HG02588 (cell line): ENCODE measurements at regions not wholly inside any gene's neighbourhood (a gene's known extent, or its start where the extent isn't known, plus 50 kb on each side); places are given as distances from the start of the nearest gene placed in this dataset.
"Not testable (repeated sequence)": the region's sequence is repeated elsewhere in the genome, so short reads cannot be mapped to it uniquely, and the experiment has no call there.

Source experiments
- ATAC-seq: cut with Tn5 transposase; IDR thresholded peaks from one replicate; pipeline ENCODE4 v1.9.1; 2021; ENCODE audit warnings: mild to moderate bottlenecking, moderate library complexity; ENCODE audit not compliant: unreplicated experiment

- ATAC-seq = no peak
Measured at GRCh38 chr6:40849546-40849945, 189.5 kb downstream of the UNC5CL start.

GRCh38 chr6:40848868-40849514 lies 190.0 kb downstream of the UNC5CL start:
- ATAC-seq = no peak

- ATAC-seq = no peak
Measured at GRCh38 chr6:40848038-40848437, 191.0 kb downstream of the UNC5CL start.

- ATAC-seq = no peak
Measured at GRCh38 chr6:40845553-40845952, 193.5 kb downstream of the UNC5CL start.

- no peak for ATAC-seq
Measured at GRCh38 chr6:40844246-40844645, 194.8 kb downstream of the UNC5CL start.

- no peak for ATAC-seq
Measured at GRCh38 chr6:40841721-40842120, 197.3 kb downstream of the UNC5CL start.

GRCh38 chr6:40832691-40833090 lies 206.3 kb downstream of the UNC5CL start:
- ATAC-seq = no peak

GRCh38 chr6:40831381-40831780 lies 207.6 kb downstream of the UNC5CL start:
- no peak for ATAC-seq

GRCh38 chr6:40825102-40825501 lies 213.9 kb downstream of the UNC5CL start:
- no peak for ATAC-seq

GRCh38 chr6:40823917-40824891 lies 214.8 kb downstream of the UNC5CL start:
- not testable (repeated sequence) for ATAC-seq

GRCh38 chr6:40822619-40823018 lies 216.4 kb downstream of the UNC5CL start:
- ATAC-seq = no peak

GRCh38 chr6:40819182-40819834 lies 219.7 kb downstream of the UNC5CL start:
- no peak for ATAC-seq

- ATAC-seq = no peak
Measured at GRCh38 chr6:40817369-40817768, 221.7 kb downstream of the UNC5CL start.

- ATAC-seq = no peak
Measured at GRCh38 chr6:40816601-40817000, 222.4 kb downstream of the UNC5CL start.

GRCh38 chr6:40815731-40816130 lies 223.3 kb downstream of the UNC5CL start:
- ATAC-seq = no peak

GRCh38 chr6:40810171-40810570 lies 223.0 kb upstream of the LRFN2 start:
- ATAC-seq = no peak

- ATAC-seq = no peak
Measured at GRCh38 chr6:40809627-40810026, 222.5 kb upstream of the LRFN2 start.

- no peak for ATAC-seq
Measured at GRCh38 chr6:40807484-40807883, 220.3 kb upstream of the LRFN2 start.

- no peak for ATAC-seq
Measured at GRCh38 chr6:40806256-40806864, 219.2 kb upstream of the LRFN2 start.

- no peak for ATAC-seq
Measured at GRCh38 chr6:40805336-40805735, 218.2 kb upstream of the LRFN2 start.

- ATAC-seq = no peak
Measured at GRCh38 chr6:40804905-40805304, 217.7 kb upstream of the LRFN2 start.
